Peyer's patch (tissue), 4 donors: ENCODE measurements at regions not wholly inside any gene's neighbourhood (a gene's known extent, or its start where the extent isn't known, plus 50 kb on each side); places are given as distances from the start of the nearest gene placed in this dataset.

Source experiments
- POLR2A ChIP-seq, 2 donors: fragments of 450-650 bp; IDR thresholded peaks; one replicate each; pipeline ENCODE4 v1.5.1; 2017; ENCODE audit warnings: antibody characterized with exemption in 2 of 2, mild to moderate bottlenecking in 2 of 2, moderate library complexity in 2 of 2
- TF ChIP-seq, protein P1 (sequence below), 6 experiments: fragments of 450-650 bp in 4 of 6; fragments of 200-600 bp in 2 of 6; sonication (generic) in 1 of 6; IDR thresholded peaks; one replicate each; pipeline ENCODE4 v1.5.1; 2017 to 2019; ENCODE audit warnings: antibody characterized with exemption in 6 of 6, mild to moderate bottlenecking in 3 of 6, moderate library complexity in 1 of 6

DNA sequence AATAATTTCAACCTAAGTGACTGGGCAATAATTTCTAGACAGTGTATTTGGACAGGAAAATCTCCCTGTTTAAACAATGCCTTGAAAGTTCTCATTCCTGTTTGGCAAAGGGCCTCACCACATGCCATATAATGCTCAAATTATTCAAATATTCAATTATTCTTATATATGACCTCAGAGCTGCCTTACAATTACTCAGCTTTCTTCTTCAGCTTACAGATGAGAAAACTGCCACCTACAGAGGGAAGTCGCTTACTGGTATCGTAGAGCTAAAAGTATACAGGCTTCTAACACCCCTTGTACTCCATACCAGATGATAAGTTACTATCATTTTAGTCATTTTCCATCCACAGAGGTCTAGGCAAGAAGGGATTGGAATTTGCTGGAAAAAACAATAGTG, 830.3 kb downstream of the BRINP1 start:
- no peak for TF ChIP-seq POLR2A (IDR thresholded peaks at IDR 0.05)
- TF ChIP-seq, protein P1, sequence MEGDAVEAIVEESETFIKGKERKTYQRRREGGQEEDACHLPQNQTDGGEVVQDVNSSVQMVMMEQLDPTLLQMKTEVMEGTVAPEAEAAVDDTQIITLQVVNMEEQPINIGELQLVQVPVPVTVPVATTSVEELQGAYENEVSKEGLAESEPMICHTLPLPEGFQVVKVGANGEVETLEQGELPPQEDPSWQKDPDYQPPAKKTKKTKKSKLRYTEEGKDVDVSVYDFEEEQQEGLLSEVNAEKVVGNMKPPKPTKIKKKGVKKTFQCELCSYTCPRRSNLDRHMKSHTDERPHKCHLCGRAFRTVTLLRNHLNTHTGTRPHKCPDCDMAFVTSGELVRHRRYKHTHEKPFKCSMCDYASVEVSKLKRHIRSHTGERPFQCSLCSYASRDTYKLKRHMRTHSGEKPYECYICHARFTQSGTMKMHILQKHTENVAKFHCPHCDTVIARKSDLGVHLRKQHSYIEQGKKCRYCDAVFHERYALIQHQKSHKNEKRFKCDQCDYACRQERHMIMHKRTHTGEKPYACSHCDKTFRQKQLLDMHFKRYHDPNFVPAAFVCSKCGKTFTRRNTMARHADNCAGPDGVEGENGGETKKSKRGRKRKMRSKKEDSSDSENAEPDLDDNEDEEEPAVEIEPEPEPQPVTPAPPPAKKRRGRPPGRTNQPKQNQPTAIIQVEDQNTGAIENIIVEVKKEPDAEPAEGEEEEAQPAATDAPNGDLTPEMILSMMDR (IDR thresholded peaks at IDR 0.05), result no peak
